Memory B cell (primary cell): ENCODE measurements at regions not wholly inside any gene's neighbourhood (a gene's known extent, or its start where the extent isn't known, plus 50 kb on each side); places are given as distances from the start of the nearest gene placed in this dataset.

Experiments
- ATAC-seq: fragments of 150-1000 bp; cut with Tn5 transposase; 2 replicates; pipeline ENCODE4 v1.10.0; 2021; ENCODE audit warnings: low read depth, mild to moderate bottlenecking, moderate library complexity
- DNase-seq, 2 donors: peaks; one replicate each; pipeline ENCODE4 v3.0.0; 2022; ENCODE audit warnings: low spot score in 2 of 2
- H3K27ac Mint-ChIP-seq: one replicate; pipeline ENCODE4 v1.8.0; 2022; ENCODE audit warnings: mild to moderate bottlenecking, moderate library complexity, mixed read lengths
- H3K27me3 Mint-ChIP-seq: one replicate; pipeline ENCODE4 v1.8.0; 2022; ENCODE audit warnings: mixed read lengths
- H3K36me3 Mint-ChIP-seq: one replicate; pipeline ENCODE4 v1.8.0; 2022; ENCODE audit warnings: mild to moderate bottlenecking, mixed read lengths
- H3K4me1 Mint-ChIP-seq: one replicate; pipeline ENCODE4 v1.8.0; 2022; ENCODE audit warnings: mixed read lengths
- H3K4me3 Mint-ChIP-seq: one replicate; pipeline ENCODE4 v1.8.0; 2022; ENCODE audit warnings: mild to moderate bottlenecking, moderate library complexity, mixed read lengths
- H3K9me3 Mint-ChIP-seq: one replicate; pipeline ENCODE4 v1.8.0; 2022; ENCODE audit warnings: mixed read lengths

DNA sequence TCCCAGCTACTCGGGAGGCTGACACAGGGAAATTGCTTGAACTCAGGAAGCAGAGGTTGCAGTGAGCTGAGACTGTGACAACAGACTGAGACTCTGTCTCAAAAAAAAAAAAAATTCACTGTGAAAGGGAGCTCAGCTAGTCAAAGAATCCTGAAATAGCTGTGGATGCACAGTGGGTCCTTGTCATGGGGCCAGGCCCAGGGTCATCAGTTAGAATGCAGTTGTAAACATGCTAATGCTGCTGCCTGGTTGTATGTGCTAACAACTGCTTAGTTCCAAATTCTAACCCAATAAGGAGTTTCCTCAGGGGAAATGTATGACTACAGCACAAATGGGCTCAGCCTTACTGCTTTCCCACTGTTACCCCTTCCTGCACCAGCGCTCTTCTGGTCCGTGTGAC is 84.0 kb downstream of the PALM2AKAP2 start:
- no peak overlapping the region for H3K27ac Mint-ChIP-seq
- H3K9me3 Mint-ChIP-seq = no peaks in the 10 kb centered on the region
- ATAC-seq = no peak
- H3K36me3 Mint-ChIP-seq = no peaks in the 10 kb centered on the region
- H3K27me3 Mint-ChIP-seq = peaks cover 3% of the 10 kb centered on the region
- H3K4me3 Mint-ChIP-seq = no peak overlapping the region
- no peak for DNase-seq
- no peaks in the 10 kb centered on the region for H3K4me1 Mint-ChIP-seq

DNA sequence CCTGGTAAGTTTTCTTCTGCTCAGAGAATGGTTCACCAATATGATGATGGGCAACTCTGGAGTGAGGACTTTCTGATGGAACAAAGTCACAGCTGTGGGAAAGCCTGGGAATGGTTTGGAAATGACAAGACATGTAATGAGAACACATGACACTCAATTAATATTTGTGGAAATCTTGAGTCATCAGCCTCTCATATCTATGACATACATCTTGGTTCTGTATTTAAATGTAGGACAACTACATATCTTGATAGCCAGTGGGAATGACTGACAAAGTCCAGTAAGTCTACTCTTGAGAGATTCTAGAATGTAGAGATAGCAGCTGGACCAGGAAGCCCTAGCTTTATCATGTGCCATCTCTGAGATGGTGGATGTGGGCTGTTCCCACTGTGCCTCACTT is 85.5 kb downstream of the PALM2AKAP2 start:
- H3K36me3 Mint-ChIP-seq = no peaks in the 10 kb centered on the region
- no peaks in the 10 kb centered on the region for H3K9me3 Mint-ChIP-seq
- no peaks in the 10 kb centered on the region for H3K4me1 Mint-ChIP-seq
- ATAC-seq (no peak), DNase-seq (no peak)
- H3K27ac Mint-ChIP-seq = no peak overlapping the region
- H3K4me3 Mint-ChIP-seq = no peak overlapping the region
- H3K27me3 Mint-ChIP-seq = peaks cover 5% of the 10 kb centered on the region

DNA sequence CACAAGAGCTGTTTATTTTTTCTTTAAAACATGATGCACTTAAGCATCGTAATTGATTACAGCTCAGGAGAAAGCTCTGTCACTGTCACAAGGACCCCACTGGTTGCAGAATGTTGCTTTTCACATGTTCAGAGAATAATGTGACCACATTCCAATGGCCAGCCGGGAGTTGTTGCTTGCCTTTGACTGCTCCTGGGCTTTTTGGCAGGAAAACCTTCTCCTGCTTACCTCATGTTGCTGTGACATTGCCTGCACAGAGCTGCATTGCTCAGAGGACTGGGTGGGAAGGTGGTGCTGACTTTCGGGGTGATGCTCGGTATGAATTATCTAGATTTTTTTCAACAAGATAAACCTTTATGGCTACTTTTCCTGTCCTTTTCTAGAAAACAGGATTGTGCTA is 88.2 kb downstream of the PALM2AKAP2 start:
- H3K36me3 Mint-ChIP-seq = no peaks in the 10 kb centered on the region
- peaks cover 2% of the 10 kb centered on the region for H3K4me1 Mint-ChIP-seq
- H3K4me3 Mint-ChIP-seq = no peak overlapping the region
- H3K27ac Mint-ChIP-seq = no peak overlapping the region
- peaks cover 5% of the 10 kb centered on the region for H3K27me3 Mint-ChIP-seq
- no peaks in the 10 kb centered on the region for H3K9me3 Mint-ChIP-seq
- no peak for DNase-seq
- no peak for ATAC-seq

DNA sequence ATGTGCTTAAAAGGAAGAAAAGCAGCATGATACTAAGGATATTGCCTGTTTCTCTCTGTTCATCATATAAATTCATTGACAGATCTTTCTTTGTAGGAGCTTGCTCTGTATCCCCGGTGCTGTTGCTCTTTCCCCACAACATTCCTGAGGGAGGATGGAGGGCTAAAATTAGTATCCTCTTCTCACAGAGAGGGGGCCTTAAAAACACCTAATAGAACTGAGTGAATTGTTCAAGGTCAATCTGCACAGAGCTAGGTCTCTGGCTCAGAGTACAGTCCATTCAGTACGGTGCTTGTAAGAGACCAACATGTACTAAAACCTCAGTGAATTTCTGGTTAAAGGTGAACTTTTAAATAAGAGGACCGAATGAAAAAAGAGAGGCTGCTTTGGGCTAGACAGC is 88.7 kb downstream of the PALM2AKAP2 start:
- Mint-ChIP-seq H3K9me3 (no peaks in the 10 kb centered on the region), H3K4me1 (peaks cover 2% of the 10 kb centered on the region), H3K36me3 (no peaks in the 10 kb centered on the region), H3K27ac (no peak overlapping the region), H3K27me3 (peaks cover 5% of the 10 kb centered on the region), H3K4me3 (no peak overlapping the region)
- no peak for ATAC-seq
- DNase-seq = no peak

DNA sequence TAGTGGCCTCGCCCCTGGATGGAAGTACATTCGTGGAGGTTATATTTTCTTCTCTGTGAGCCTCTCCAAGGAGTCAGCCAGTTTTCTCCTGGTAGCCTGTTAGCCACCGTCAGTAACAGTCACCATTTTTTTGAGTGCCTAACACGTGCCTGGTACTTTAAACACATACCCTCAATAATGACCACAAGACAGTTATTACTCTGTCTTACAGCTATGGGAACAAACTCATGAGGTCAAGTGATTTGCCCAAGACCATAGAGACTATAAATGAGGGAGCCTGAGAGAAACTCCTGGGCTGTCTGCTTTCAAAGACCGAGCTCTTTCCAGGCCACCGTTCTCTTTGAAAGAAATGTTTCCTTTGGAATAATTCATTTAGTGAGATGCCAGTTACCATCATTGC is 90.4 kb downstream of the PALM2AKAP2 start:
- no peaks in the 10 kb centered on the region for H3K36me3 Mint-ChIP-seq
- peaks cover 2% of the 10 kb centered on the region for H3K4me1 Mint-ChIP-seq
- peaks cover 11% of the 10 kb centered on the region for H3K27me3 Mint-ChIP-seq
- H3K9me3 Mint-ChIP-seq = no peaks in the 10 kb centered on the region
- no peak for ATAC-seq
- H3K4me3 Mint-ChIP-seq = no peak overlapping the region
- no peak for DNase-seq
- H3K27ac Mint-ChIP-seq = no peak overlapping the region

DNA sequence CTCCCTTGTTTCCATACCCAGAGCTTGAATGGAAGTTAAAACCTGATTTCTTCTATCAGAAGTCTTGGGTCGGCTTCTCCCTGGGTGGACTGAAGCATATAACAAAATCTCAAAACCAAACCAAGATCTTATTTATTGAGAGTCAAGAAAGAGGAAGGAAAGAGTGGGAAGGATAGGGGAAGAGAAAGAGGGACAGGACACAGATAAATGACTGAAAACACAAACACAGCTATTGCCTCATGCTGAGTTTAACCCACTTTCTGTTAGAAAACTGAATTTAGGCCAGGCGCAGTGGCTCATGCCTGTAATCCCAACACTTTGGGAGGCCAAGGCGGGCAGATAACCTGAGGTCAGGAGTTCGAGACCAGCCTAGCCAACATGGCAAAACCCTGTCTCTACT is 92.9 kb downstream of the PALM2AKAP2 start:
- Mint-ChIP-seq H3K27me3 (peaks cover 10% of the 10 kb centered on the region), H3K4me1 (peaks cover 2% of the 10 kb centered on the region), H3K9me3 (no peaks in the 10 kb centered on the region), H3K4me3 (no peak overlapping the region), H3K36me3 (no peaks in the 10 kb centered on the region), H3K27ac (no peak overlapping the region)
- no peak for ATAC-seq
- no peak for DNase-seq

DNA sequence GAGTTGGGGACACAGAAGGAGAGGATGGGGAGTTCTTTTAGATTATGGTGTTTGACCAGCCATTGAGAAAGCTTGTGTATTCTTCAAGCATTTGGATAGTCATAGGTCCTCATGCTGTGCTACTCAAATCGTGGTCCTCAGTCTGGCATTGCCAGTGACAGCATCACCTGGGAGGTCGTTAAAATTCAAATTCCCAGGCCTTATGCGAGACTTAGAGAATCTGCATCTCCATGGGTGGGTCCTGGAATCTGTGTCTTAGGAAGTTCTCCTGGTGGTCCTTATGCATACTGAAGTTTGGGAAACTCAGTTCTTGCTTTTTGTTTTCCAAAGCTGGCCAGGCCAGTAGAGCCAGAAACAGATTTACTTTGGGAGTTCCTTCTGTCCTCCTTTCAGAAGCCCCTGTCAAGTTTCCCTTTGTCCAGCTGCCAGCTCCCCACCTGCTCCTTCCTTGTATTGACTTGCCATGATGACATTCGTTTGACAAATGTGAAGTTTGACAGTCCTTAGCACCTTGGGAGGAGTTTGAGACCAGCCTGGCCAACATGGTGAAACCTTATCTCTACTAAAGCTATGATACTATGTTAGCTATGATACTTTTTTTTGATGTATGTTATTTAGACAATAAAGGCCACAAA is 95.6 kb downstream of the PALM2AKAP2 start:
- H3K4me1 Mint-ChIP-seq = peaks cover 5% of the 10 kb centered on the region
- ATAC-seq = no peak
- no peak overlapping the region for H3K4me3 Mint-ChIP-seq
- H3K27ac Mint-ChIP-seq = no peak overlapping the region
- DNase-seq = no peak
- peaks cover 11% of the 10 kb centered on the region for H3K27me3 Mint-ChIP-seq
- H3K9me3 Mint-ChIP-seq = no peaks in the 10 kb centered on the region
- no peaks in the 10 kb centered on the region for H3K36me3 Mint-ChIP-seq

DNA sequence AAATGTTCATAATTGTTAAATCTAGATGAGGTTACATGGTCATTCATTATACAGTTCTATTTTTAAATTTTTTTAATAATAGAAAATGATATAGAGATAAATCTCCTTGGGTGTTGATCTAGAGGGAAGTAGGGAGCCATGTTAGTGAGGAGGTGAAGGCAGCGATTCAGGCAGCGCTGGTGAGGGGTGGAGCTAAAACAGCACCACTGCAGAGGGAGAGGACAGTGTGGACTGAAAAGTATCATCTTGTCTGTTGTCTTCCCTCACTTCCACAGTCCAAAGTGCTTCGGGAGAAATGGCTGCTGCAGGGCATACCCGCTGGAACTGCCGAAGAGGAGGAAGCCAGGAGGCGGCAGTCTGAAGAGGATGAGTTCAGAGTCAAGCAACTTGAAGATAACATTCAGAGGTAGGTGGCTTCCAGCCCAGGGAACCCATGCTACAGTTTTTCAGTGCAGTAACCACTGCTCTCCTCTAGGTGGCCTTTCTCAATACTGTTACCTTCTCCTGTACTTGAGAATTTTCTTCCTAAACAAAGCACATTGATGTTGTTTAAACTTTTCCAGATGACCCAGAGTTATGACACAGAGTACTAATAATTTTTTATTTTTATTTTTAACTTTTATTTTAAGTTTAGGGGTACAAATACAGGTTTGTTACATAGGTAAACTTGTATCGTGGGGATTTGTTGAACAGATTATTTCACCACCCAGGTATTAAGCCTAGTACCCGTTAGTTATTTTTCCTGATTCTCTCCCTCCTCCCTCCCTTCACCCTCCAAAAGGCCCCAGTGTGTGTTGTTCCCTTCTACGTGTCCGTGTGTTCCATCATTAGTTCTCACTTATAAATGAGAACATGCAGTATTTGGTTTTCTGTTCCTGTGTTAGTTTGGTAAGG is 100.5 kb downstream of the PALM2AKAP2 start:
- ATAC-seq = peak; percentile 81
- Mint-ChIP-seq H3K27me3 (peaks cover 5% of the 10 kb centered on the region), H3K9me3 (no peaks in the 10 kb centered on the region), H3K4me1 (peaks cover 3% of the 10 kb centered on the region), H3K4me3 (peak overlapping the region; percentile 24), H3K27ac (no peak overlapping the region), H3K36me3 (no peaks in the 10 kb centered on the region)
- DNase-seq = peak; percentile 15 to 32

DNA sequence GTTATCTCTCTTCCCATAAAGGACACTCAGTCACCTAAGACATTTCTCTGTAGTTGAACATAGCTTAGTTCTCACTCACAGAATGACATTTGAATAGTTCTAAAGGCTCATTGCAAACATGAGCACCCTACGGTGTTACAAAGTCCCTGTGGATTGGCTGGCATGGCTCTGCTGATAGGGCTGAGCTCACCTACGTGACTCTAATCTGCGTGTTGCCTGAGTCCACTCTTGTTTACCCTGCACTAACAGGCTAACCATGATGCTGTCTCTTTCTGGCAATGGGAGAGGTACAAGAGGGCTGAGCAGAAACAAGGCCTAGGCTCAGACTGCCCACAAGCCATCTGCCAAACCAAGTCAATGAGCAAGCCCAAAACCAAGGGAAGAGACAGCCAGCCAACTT is 103.6 kb downstream of the PALM2AKAP2 start:
- Mint-ChIP-seq H3K36me3 (no peaks in the 10 kb centered on the region), H3K27me3 (peaks cover 3% of the 10 kb centered on the region), H3K4me3 (no peak overlapping the region), H3K9me3 (no peaks in the 10 kb centered on the region), H3K27ac (no peak overlapping the region), H3K4me1 (peaks cover 3% of the 10 kb centered on the region)
- DNase-seq (no peak), ATAC-seq (no peak)

DNA sequence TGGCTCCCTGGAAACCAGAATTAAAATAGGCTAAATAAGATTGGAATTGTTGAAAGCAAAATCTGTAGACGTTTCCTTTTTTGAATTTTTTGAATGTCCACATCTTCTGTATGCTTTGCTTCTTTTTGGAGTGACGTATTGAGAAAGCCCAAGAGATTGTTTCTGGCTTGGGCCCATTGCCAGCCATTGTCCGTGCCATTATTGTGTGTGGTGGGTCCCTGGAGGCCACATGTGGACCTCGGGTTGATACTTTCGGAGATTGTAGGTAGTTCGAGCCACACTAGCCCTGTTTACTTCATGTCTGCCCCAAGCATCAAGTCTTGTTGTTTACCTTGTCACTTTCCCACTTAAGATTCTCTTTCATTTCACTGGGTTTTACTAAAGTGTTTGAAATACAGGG is 106.0 kb downstream of the PALM2AKAP2 start:
- no peaks in the 10 kb centered on the region for H3K27me3 Mint-ChIP-seq

DNA sequence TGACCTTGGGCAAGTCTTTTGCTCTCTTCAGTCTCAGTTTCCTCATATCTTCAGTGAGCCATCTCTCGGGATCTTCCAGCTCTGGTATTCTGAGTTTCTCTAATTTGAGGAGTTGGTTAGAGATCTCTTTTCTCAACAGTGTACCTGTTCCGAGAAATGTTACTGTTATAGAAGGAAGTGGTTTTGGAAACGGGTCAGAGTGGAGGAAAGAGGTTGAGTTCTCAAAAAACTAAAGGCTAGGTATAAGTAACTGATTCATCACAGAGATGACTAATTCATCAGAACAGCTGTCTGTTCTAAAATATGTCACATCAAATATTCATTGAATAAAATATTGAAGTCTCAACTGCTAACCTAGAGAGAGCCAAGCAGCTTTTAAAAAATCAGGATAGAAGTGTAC is 106.6 kb downstream of the PALM2AKAP2 start:
- ATAC-seq = no peak
- no peak overlapping the region for H3K27ac Mint-ChIP-seq
- no peak for DNase-seq
- H3K4me1 Mint-ChIP-seq = no peaks in the 10 kb centered on the region
- no peak overlapping the region for H3K4me3 Mint-ChIP-seq
- no peaks in the 10 kb centered on the region for H3K36me3 Mint-ChIP-seq
- no peaks in the 10 kb centered on the region for H3K9me3 Mint-ChIP-seq
- H3K27me3 Mint-ChIP-seq = no peaks in the 10 kb centered on the region

More for the DNA sequence above, 106.0 kb downstream of the PALM2AKAP2 start:
- H3K36me3 Mint-ChIP-seq = no peaks in the 10 kb centered on the region
- ATAC-seq = no peak
- H3K4me1 Mint-ChIP-seq = no peaks in the 10 kb centered on the region
- DNase-seq = no peak
- H3K4me3 Mint-ChIP-seq = no peak overlapping the region
- H3K9me3 Mint-ChIP-seq = no peaks in the 10 kb centered on the region
- no peak overlapping the region for H3K27ac Mint-ChIP-seq

DNA sequence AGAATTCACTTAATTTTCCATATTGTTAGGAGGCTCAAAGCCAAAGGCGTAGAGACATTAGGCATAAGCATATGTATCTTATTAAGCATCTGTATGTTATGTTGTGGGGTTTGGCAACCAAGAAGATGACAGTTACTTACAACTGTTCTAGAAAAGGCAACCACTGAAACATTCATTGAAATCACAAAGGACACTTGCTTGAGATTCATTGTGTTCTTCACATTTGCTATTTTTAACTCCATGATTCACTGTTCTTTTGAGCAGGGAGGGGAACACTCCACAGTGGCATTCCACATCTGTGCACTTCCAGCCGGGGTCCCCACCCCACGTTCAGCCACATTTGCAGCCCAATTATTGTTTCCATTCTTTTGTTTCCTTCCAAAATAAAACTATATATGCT is 107.1 kb downstream of the PALM2AKAP2 start:
- H3K36me3 Mint-ChIP-seq = no peaks in the 10 kb centered on the region
- no peaks in the 10 kb centered on the region for H3K27me3 Mint-ChIP-seq
- no peaks in the 10 kb centered on the region for H3K9me3 Mint-ChIP-seq
- H3K4me1 Mint-ChIP-seq = no peaks in the 10 kb centered on the region
- H3K4me3 Mint-ChIP-seq = no peak overlapping the region
- no peak for ATAC-seq
- DNase-seq = no peak
- no peak overlapping the region for H3K27ac Mint-ChIP-seq

DNA sequence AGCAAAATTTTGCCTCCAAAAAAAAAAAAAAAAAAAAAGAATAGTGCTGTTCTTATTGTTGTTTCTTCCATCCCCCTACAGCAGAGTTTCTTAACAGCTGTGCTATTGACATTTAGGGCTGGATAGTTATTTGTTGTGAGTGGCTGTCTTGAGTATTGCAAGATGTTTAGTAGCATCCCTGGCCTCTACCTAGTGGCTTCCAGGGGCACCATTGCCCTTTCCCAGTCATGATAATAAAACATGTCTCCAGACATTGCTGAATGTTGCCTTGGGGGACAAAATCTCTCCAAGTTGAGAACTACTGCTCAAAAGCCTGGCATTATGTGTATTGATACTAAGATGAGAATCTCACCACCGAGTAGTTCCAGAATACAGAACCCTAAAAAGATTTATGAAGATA is 108.7 kb downstream of the PALM2AKAP2 start:
- Mint-ChIP-seq H3K4me3 (no peak overlapping the region), H3K27ac (no peak overlapping the region), H3K4me1 (no peaks in the 10 kb centered on the region), H3K36me3 (no peaks in the 10 kb centered on the region), H3K9me3 (no peaks in the 10 kb centered on the region), H3K27me3 (no peaks in the 10 kb centered on the region)
- ATAC-seq = no peak
- DNase-seq = no peak

DNA sequence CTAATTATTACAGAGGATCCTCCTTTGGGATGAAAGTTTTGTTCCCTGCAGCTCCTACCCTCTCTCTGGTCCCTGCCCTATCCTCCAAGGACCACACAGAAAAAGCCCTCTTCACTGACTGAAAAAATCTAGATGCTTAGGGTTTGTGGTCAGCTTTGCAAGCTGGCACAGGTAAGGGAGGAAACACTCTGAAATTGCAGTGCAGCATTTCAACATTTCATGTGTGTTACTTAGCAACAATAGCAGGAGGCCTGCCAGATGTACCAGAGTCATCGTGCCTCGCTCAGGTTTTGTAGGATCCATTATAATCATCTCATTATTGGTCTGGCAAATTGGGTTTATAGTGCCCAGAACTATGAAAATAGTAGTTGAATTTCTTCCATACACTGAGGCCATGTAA is 109.5 kb downstream of the PALM2AKAP2 start:
- Mint-ChIP-seq H3K36me3 (no peaks in the 10 kb centered on the region), H3K9me3 (no peaks in the 10 kb centered on the region), H3K4me1 (no peaks in the 10 kb centered on the region), H3K4me3 (no peak overlapping the region), H3K27ac (no peak overlapping the region), H3K27me3 (no peaks in the 10 kb centered on the region)
- DNase-seq (no peak), ATAC-seq (no peak)

DNA sequence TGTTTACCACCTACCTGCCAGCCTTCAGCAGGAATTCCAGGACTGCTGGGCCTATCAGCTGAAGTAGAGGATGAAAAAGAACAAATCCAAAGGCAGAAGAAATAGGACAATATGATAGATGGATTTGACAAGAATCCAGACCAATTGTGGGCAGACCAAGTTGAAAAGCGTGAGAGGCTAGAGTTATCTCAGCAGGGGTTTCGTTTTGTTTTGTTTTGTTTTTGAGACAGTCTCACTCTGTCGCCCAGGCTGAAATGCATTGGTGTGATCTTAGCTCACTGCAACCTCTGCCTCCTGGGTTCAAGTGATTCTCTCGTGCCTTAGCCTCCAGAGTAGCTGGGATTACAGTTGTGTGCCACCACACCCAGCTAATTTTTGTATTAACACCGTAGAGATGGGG is 113.2 kb downstream of the PALM2AKAP2 start:
- Mint-ChIP-seq H3K4me3 (peak overlapping the region; percentile 17), H3K9me3 (no peaks in the 10 kb centered on the region), H3K4me1 (peaks cover 11% of the 10 kb centered on the region), H3K27me3 (no peaks in the 10 kb centered on the region), H3K27ac (no peak overlapping the region), H3K36me3 (no peaks in the 10 kb centered on the region)
- no peak for ATAC-seq
- no peak for DNase-seq
